MM.1S (cell line): ENCODE measurements at regions not wholly inside any gene's neighbourhood (a gene's known extent, or its start where the extent isn't known, plus 50 kb on each side); places are given as distances from the start of the nearest gene placed in this dataset.

Experiments used
- DNase-seq: peaks from one replicate; pipeline ENCODE4 v3.0.0-alpha.2; 2015
- H2AFZ ChIP-seq: fragments of 300-600 bp; sonication (generic); 2 replicates; pipeline ENCODE4 v1.6.0; 2016; ENCODE audit warnings: antibody characterized with exemption, low read length
- H3F3A ChIP-seq: fragments of 300-600 bp; sonication (generic); 2 replicates; pipeline ENCODE4 v1.6.1; 2016; ENCODE audit warnings: mild to moderate bottlenecking, antibody characterized with exemption, low read length, moderate library complexity, mixed read lengths; ENCODE audit not compliant: insufficient read depth
- H3K27ac ChIP-seq: fragments of 300-600 bp; sonication (generic); 2 replicates; pipeline ENCODE4 v1.5.1; 2016; ENCODE audit warnings: mild to moderate bottlenecking, low read length
- H3K27me3 ChIP-seq: fragments of 300-600 bp; sonication (generic); replicated peaks from 2 replicates; pipeline ENCODE4 v1.6.0; 2016; ENCODE audit warnings: low read length; ENCODE audit not compliant: insufficient read depth
- H3K36me3 ChIP-seq: fragments of 300-600 bp; sonication (generic); replicated peaks from 2 replicates; pipeline ENCODE4 v1.6.1; 2016; ENCODE audit warnings: mild to moderate bottlenecking, low read length, mixed read lengths; ENCODE audit not compliant: insufficient read depth
- H3K4me1 ChIP-seq: fragments of 300-600 bp; sonication (generic); 2 replicates; pipeline ENCODE4 v1.6.1; 2016; ENCODE audit warnings: low read length, mixed read lengths
- H3K4me2 ChIP-seq: fragments of 300-600 bp; sonication (generic); 2 replicates; pipeline ENCODE4 v1.6.0; 2016; ENCODE audit warnings: low read depth, low read length
- H3K4me3 ChIP-seq: fragments of 300-600 bp; sonication (generic); 2 replicates; pipeline ENCODE4 v1.5.1; 2016; ENCODE audit warnings: low read length, mixed read lengths
- H3K79me2 ChIP-seq: fragments of 300-600 bp; sonication (generic); 2 replicates; pipeline ENCODE4 v1.6.1; 2016; ENCODE audit warnings: mixed run types, low read length, mixed read lengths
- H3K9ac ChIP-seq: fragments of 300-600 bp; sonication (generic); 2 replicates; pipeline ENCODE4 v1.6.1; 2016; ENCODE audit warnings: low read length, mixed read lengths
- H3K9me2 ChIP-seq: fragments of 300-600 bp; sonication (generic); replicated peaks from 2 replicates; pipeline ENCODE4 v1.6.1; 2016; ENCODE audit warnings: mild to moderate bottlenecking, low read length, mixed read lengths; ENCODE audit not compliant: insufficient read depth
- H3K9me3 ChIP-seq: fragments of 300-600 bp; sonication (generic); replicated peaks from 2 replicates; pipeline ENCODE4 v1.6.1; 2016; ENCODE audit warnings: mild to moderate bottlenecking, low read length, mixed read lengths; ENCODE audit not compliant: insufficient read depth
- H4K20me1 ChIP-seq: fragments of 300-600 bp; sonication (generic); 2 replicates; pipeline ENCODE4 v1.6.1; 2016; ENCODE audit warnings: mild to moderate bottlenecking, low read length, moderate library complexity, mixed read lengths; ENCODE audit not compliant: insufficient read depth
- CTCF ChIP-seq: fragments of 300-600 bp; sonication (generic); IDR thresholded peaks from 2 replicates; pipeline ENCODE4 v1.5.1; 2016; ENCODE audit warnings: antibody characterized with exemption, low read length, mixed read lengths
- EZH2 ChIP-seq: fragments of 300-600 bp; sonication (generic); optimal IDR thresholded peaks from 2 replicates; pipeline ENCODE3; 2017; ENCODE audit warnings: low read depth, mild to moderate bottlenecking, antibody characterized with exemption, low read length, mixed read lengths
- EZH2phosphoT487 ChIP-seq: fragments of 300-600 bp; sonication (generic); IDR thresholded peaks from 2 replicates; pipeline ENCODE4 v1.6.1; 2018; ENCODE audit warnings: antibody characterized with exemption, low read length

GRCh38 chr1:30397576-30397975 lies 325.8 kb downstream of the MATN1 start:
- DNase-seq = no peak
- Histone ChIP-seq H3K4me2 (no peak overlapping the region), H3K9me2 (no peaks in the 10 kb centered on the region), H3K79me2 (no peaks in the 10 kb centered on the region), H3F3A (no peaks in the 10 kb centered on the region), H3K9ac (no peak overlapping the region), H3K4me3 (no peak overlapping the region), H3K36me3 (no peaks in the 10 kb centered on the region), H3K4me1 (no peaks in the 10 kb centered on the region), H3K27ac (no peak overlapping the region), H2AFZ (no peak overlapping the region), H4K20me1 (no peaks in the 10 kb centered on the region), H3K9me3 (no peaks in the 10 kb centered on the region), H3K27me3 (peaks cover 83% of the 10 kb centered on the region)
- TF ChIP-seq CTCF (no peak), EZH2 (no peak), EZH2phosphoT487 (no peak)

GRCh38 chr1:30395631-30396030 lies 327.8 kb downstream of the MATN1 start:
- H3K9ac ChIP-seq = no peak overlapping the region
- no peaks in the 10 kb centered on the region for H3F3A ChIP-seq
- TF ChIP-seq EZH2phosphoT487 (no peak), CTCF (no peak)
- DNase-seq = no peak
- H3K9me2 ChIP-seq = no peaks in the 10 kb centered on the region
- H3K27ac ChIP-seq = no peak overlapping the region
- no peaks in the 10 kb centered on the region for H3K9me3 ChIP-seq
- H3K4me2 ChIP-seq = no peak overlapping the region
- H2AFZ ChIP-seq = no peak overlapping the region
- H3K27me3 ChIP-seq = peaks cover 89% of the 10 kb centered on the region
- no peaks in the 10 kb centered on the region for H3K36me3 ChIP-seq
- H3K4me3 ChIP-seq = no peak overlapping the region
- no peaks in the 10 kb centered on the region for H4K20me1 ChIP-seq
- no peaks in the 10 kb centered on the region for H3K4me1 ChIP-seq
- no peaks in the 10 kb centered on the region for H3K79me2 ChIP-seq

- no peak for DNase-seq
- Histone ChIP-seq H2AFZ (no peak overlapping the region), H3K9me2 (no peaks in the 10 kb centered on the region), H3K79me2 (no peaks in the 10 kb centered on the region), H3K4me1 (no peaks in the 10 kb centered on the region), H3F3A (no peaks in the 10 kb centered on the region), H3K27me3 (peaks cover 90% of the 10 kb centered on the region), H3K4me2 (no peak overlapping the region), H3K9ac (no peak overlapping the region), H3K4me3 (no peak overlapping the region), H3K36me3 (no peaks in the 10 kb centered on the region), H3K9me3 (no peaks in the 10 kb centered on the region), H3K27ac (no peak overlapping the region), H4K20me1 (no peaks in the 10 kb centered on the region)
- no peak for TF ChIP-seq CTCF
- no peak for TF ChIP-seq EZH2
- no peak for TF ChIP-seq EZH2phosphoT487
Observed at GRCh38 chr1:30388386-30388785, 335.0 kb downstream of the MATN1 start.
